Bronchial epithelial cell (primary cell): ENCODE measurements at regions not wholly inside any gene's neighbourhood (a gene's known extent, or its start where the extent isn't known, plus 50 kb on each side); places are given as distances from the start of the nearest gene placed in this dataset.
A peak's percentile ranks its signal among the peaks of the same experiment; 100 is the strongest.

Source experiments
- DNase-seq: peaks from one replicate; pipeline ENCODE4 v3.0.0-alpha.2; 2010; ENCODE audit warnings: low read depth
- FAIRE-seq: peaks from 2 replicates; lab custom pipeline; 2011; peaks lifted over from hg19 to GRCh38; lab: Jason Lieb, UNC
- H3K27me3 ChIP-seq: 2 replicates; pipeline ENCODE4 v1.5.1; 2011; ENCODE audit warnings: low read length; ENCODE audit not compliant: control insufficient read depth, insufficient read depth
- H3K36me3 ChIP-seq: 2 replicates; pipeline ENCODE4 v1.5.1; 2011; ENCODE audit warnings: low read length; ENCODE audit not compliant: control insufficient read depth, insufficient read depth
- H3K4me3 ChIP-seq: 2 replicates; pipeline ENCODE4 v1.5.1; 2011; ENCODE audit warnings: mild to moderate bottlenecking, low read depth, low read length, control low read depth
- CTCF ChIP-seq: IDR thresholded peaks from 2 replicates; pipeline ENCODE4 v1.5.1; 2011; ENCODE audit warnings: mild to moderate bottlenecking, moderate library complexity, low read length, control low read depth, inconsistent platforms; ENCODE audit not compliant: insufficient read depth, severe bottlenecking

DNA sequence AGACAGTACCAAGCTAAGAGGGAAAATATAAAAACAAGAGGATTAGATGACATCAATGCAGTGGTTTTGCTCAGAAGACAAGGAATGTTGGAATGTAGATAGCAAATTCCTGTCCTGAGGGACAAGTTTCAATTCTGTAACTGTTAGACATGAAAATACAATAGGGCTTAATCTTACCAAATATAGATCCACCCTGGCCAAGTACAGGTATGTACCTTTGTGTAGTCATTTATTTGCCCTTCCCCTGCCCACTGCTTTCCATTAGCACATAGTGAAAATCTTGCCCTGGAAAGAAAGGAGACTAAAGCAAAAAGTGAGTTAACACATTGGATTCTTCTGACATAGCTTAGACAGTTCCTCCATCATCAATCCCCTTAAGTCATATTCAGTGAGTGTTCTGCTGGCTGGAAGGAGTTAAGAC is 389.0 kb upstream of the THBS1 start:
- Histone ChIP-seq H3K36me3 (no peaks in the 10 kb centered on the region), H3K27me3 (no peaks in the 10 kb centered on the region), H3K4me3 (no peak overlapping the region)
- no peak for TF ChIP-seq CTCF
- peak; percentile 93 for DNase-seq
- no peak for FAIRE-seq

DNA sequence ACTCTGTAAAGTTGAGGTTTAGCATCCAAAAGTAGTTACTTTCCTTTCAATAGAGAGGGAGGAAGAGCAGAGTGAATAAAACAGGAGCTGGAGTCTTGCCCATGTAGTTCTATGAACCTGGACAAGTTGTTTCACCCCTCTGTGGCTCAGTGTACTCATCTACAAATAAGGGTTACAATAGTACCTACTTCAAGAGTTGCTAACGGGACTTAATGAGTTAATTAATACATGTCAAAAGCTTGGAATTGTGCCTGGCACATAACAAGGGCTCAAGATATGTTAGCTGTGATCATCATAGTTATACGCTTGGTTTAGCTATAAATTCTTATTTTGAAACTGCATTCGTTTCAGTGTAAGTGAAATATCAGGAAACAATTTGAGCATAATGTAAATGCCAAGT is 388.5 kb upstream of the THBS1 start:
- no peak for TF ChIP-seq CTCF
- FAIRE-seq = no peak
- Histone ChIP-seq H3K27me3 (no peaks in the 10 kb centered on the region), H3K36me3 (no peaks in the 10 kb centered on the region), H3K4me3 (no peak overlapping the region)
- no peak for DNase-seq

- DNase-seq (no peak), FAIRE-seq (no peak)
- no peaks in the 10 kb centered on the region for H3K27me3 ChIP-seq
- no peak for TF ChIP-seq CTCF
- H3K4me3 ChIP-seq = no peak overlapping the region
- no peaks in the 10 kb centered on the region for H3K36me3 ChIP-seq
Measured at GRCh38 chr15:39192979-39193560, 387.8 kb upstream of the THBS1 start.

GRCh38 chr15:39193611-39194010 is 387.3 kb upstream of the THBS1 start:
- no peaks in the 10 kb centered on the region for H3K27me3 ChIP-seq

DNA sequence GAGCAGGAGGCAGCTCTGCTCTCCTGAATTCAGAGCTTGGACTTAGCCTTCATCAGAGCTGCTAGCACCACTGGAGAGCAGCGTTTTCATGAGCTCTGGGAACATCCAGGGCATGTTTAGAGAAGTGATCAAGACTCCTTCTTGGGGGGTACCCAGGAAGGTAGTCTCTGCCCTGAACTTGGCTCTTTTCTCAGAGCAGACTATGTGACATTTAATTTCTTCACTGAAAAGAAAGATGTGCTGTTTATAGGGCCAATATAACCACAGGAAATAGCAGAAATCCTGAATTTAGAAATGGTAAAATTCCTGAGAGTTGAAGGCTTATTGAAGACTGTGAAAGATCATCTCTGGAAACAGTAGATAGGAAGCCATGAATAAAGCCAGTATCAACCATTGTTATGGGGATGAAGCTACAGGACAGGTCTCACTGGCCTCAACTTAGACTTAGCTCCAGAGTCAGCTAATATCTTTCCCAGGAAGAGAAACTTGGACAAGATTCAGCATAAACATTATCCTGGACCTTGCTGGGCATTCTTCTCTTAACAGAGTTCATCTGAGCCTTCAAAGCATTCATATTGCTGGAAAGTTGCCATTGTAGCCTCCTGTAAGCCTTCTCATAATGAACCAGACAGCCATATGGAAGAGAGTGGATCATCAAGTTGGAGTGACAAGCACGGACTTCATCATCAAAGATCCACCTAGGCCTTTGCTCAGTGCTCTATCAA is 386.6 kb upstream of the THBS1 start:
- no peaks in the 10 kb centered on the region for H3K36me3 ChIP-seq
- DNase-seq (no peak), FAIRE-seq (no peak)
- TF ChIP-seq CTCF = no peak
- H3K4me3 ChIP-seq = no peak overlapping the region
- H3K27me3 ChIP-seq = no peaks in the 10 kb centered on the region

More at GRCh38 chr15:39193611-39194010, 387.3 kb upstream of the THBS1 start:
- FAIRE-seq = no peak
- DNase-seq = no peak
- no peaks in the 10 kb centered on the region for H3K36me3 ChIP-seq
- TF ChIP-seq CTCF = no peak
- no peak overlapping the region for H3K4me3 ChIP-seq
